ENCODE measurements at regions not wholly inside any gene's neighbourhood (a gene's known extent, or its start where the extent isn't known, plus 50 kb on each side); places are given as distances from the start of the nearest gene placed in this dataset.

DNA sequence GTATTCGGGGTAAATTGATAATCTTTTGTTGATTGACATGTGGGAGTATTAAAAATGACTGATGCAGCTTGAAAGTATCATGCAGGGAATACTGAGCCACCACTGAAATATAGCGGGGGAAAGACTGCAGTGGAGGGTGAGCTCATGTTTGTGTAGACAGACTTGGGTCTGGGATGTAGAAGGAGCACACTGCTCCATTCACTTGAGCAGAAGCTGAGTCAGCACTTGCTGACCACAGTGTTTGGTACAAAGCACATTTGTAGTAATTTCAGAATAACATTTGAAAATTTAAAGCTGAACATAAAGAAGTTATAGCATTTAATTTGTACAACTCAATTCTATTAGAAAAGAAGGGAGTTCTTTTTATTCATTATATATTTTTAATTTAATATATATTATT, 304.3 kb upstream of the PRICKLE1 start:
- no peaks in the 10 kb centered on the region for H4K20me1 ChIP-seq (replicated peaks; ENCODE audit: control insufficient read depth, extremely low read depth, insufficient read depth, low read length)
- ChIA-PET CTCF (no interaction called here), POLR2A (no interaction called here)
- H3K9me1 ChIP-seq (replicated peaks; ENCODE audit: control insufficient read depth, extremely low read depth, insufficient read depth, low read length), result no peaks in the 10 kb centered on the region
- TF ChIP-seq JUN (IDR thresholded peaks at IDR 0.05; ENCODE audit: borderline replicate concordance, insufficient read depth, insufficient read length, low read depth), result no peak
- TF ChIP-seq, protein P1, sequence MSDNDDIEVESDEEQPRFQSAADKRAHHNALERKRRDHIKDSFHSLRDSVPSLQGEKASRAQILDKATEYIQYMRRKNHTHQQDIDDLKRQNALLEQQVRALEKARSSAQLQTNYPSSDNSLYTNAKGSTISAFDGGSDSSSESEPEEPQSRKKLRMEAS (IDR thresholded peaks at IDR 0.05; ENCODE audit: insufficient read depth, insufficient read length), result no peak
- no peak for TF ChIP-seq GATA2 (IDR thresholded peaks at IDR 0.05; ENCODE audit: insufficient read depth, insufficient read length, low read depth, low read length)
- TF ChIP-seq MYC (IDR thresholded peaks at IDR 0.05; ENCODE audit: low read depth, low read length), result no peak
- no peak for TF ChIP-seq POLR2A (IDR thresholded peaks at IDR 0.05; ENCODE audit: low read depth, low read length)
- TF ChIP-seq, protein P2, sequence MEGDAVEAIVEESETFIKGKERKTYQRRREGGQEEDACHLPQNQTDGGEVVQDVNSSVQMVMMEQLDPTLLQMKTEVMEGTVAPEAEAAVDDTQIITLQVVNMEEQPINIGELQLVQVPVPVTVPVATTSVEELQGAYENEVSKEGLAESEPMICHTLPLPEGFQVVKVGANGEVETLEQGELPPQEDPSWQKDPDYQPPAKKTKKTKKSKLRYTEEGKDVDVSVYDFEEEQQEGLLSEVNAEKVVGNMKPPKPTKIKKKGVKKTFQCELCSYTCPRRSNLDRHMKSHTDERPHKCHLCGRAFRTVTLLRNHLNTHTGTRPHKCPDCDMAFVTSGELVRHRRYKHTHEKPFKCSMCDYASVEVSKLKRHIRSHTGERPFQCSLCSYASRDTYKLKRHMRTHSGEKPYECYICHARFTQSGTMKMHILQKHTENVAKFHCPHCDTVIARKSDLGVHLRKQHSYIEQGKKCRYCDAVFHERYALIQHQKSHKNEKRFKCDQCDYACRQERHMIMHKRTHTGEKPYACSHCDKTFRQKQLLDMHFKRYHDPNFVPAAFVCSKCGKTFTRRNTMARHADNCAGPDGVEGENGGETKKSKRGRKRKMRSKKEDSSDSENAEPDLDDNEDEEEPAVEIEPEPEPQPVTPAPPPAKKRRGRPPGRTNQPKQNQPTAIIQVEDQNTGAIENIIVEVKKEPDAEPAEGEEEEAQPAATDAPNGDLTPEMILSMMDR (IDR thresholded peaks at IDR 0.05; ENCODE audit: extremely low read depth in 1 of 2, insufficient read depth in 1 of 2, low read depth in 1 of 2, low read length in 2 of 2), result no peak
- TF ChIP-seq POLR2AphosphoS5 (IDR thresholded peaks at IDR 0.05; ENCODE audit: insufficient read depth, low read depth, low read length), result no peak
- no peak for TF ChIP-seq FOS (IDR thresholded peaks at IDR 0.05; ENCODE audit: borderline replicate concordance, insufficient read depth, low read length)
- no peak for TF ChIP-seq EZH2 (IDR thresholded peaks at IDR 0.05; ENCODE audit: borderline replicate concordance, low read depth, low read length, severe bottlenecking)
- BruUV-seq (replicated peaks), result no TSS peak
- no peaks in the 10 kb centered on the region for H3K9me3 ChIP-seq (replicated peaks; ENCODE audit: control insufficient read depth, insufficient read depth, low read length)
- H2AFZ ChIP-seq (ENCODE audit: low read depth, low read length), result no peak overlapping the region
- no peak overlapping the region for H3K27ac ChIP-seq (ENCODE audit: insufficient read depth, low read depth, low read length)
- H3K79me2 ChIP-seq (ENCODE audit: control insufficient read depth, insufficient read depth, low read length), result no peaks in the 10 kb centered on the region
- no peak overlapping the region for H3K9ac ChIP-seq (replicated peaks; ENCODE audit: extremely low read depth, insufficient read depth, low read length)
- H3K27me3 ChIP-seq (ENCODE audit: control insufficient read depth in 2 of 2, insufficient read depth in 2 of 2, low read length in 2 of 2), result no peaks in the 10 kb centered on the region
- no peaks in the 10 kb centered on the region for H3K36me3 ChIP-seq (ENCODE audit: control insufficient read depth in 2 of 2, extremely low read depth in 1 of 2, insufficient read depth in 2 of 2, low read length in 2 of 2)
- FAIRE-seq (no peak), DNase-seq (ENCODE audit: low read depth, low spot score) (no peak)
- no peak overlapping the region for H3K4me3 ChIP-seq (replicated peaks in 1 of 3; ENCODE audit: insufficient read depth in 1 of 3, low read depth in 1 of 3, low read length in 3 of 3)
- dilution Hi-C loops (cut with MboI; ENCODE audit: extremely low pct_ligation_motif_present, low sequenced_read_pairs) (no loop called here), intact Hi-C loops (cut with micrococcal nuclease) (no loop called here)
- H3K4me1 ChIP-seq (ENCODE audit: control insufficient read depth, extremely low read depth, insufficient read depth, low read length), result no peaks in the 10 kb centered on the region
- no peak overlapping the region for H3K4me2 ChIP-seq (ENCODE audit: insufficient read depth, low read length)

Measured in endothelial cell of umbilical vein (primary cell).